HCT116 (cell line): ENCODE measurements at regions not wholly inside any gene's neighbourhood (a gene's known extent, or its start where the extent isn't known, plus 50 kb on each side); places are given as distances from the start of the nearest gene placed in this dataset.

Source experiments
- ATAC-seq: fragments of 200-7000 bp; cut with Tn5 transposase; 2 replicates; pipeline ENCODE4 v1.9.1; 2020; ENCODE audit warnings: mild to moderate bottlenecking, moderate library complexity
- BruUV-seq: library from RNA; stranded (reverse); fragments of 400-500 nt; replicated peaks from 2 replicates; lab custom pipeline; 2021; lab: Mats Ljungman, UMichigan
- CTCF ChIA-PET: fragments of 300-600 bp; sonication (Branson Sonifier 250); formaldehyde crosslinking; loops from one replicate; lab custom pipeline; 2021; ENCODE audit warnings: antibody characterized with exemption; lab: Charles Lee
- POLR2A ChIA-PET: fragments of 300-600, 350-600 bp; sonication (Branson Sonifier 250); formaldehyde crosslinking; loops from one replicate; lab custom pipeline; 2021; ENCODE audit warnings: antibody characterized with exemption; lab: Charles Lee
- RAD21 ChIA-PET, 2 experiments: fragments of 300-600 bp; sonication (Branson Sonifier 250); formaldehyde crosslinking; loops; one replicate each; lab custom pipeline; 2023; ENCODE audit warnings: low total read pairs in 2 of 2; ENCODE audit not compliant: uncharacterized antibody in 2 of 2, unreplicated experiment in 2 of 2, low non-redundant PET in 1 of 2; lab: Charles Lee
- DNase-seq: peaks from one replicate; pipeline ENCODE4 v3.0.0-alpha.2; 2010; ENCODE audit warnings: low read depth, low spot score
- H2AFZ ChIP-seq: fragments of 200-600 bp; shearing (Covaris generic), sonication (generic); 2 replicates; pipeline ENCODE4 v1.6.1; 2017; ENCODE audit warnings: low read depth, mixed run types, mixed read lengths, antibody characterized with exemption, low read length; ENCODE audit not compliant: poor library complexity, severe bottlenecking
- H3K27ac ChIP-seq: 2 replicates; pipeline ENCODE4 v1.5.1; 2012; ENCODE audit warnings: low read depth, low read length
- H3K27me3 ChIP-seq: fragments of 200-600 bp; sonication (generic); 2 replicates; pipeline ENCODE4 v1.6.1; 2016; ENCODE audit warnings: mixed run types, low read length, mixed read lengths; ENCODE audit not compliant: insufficient read depth
- H3K36me3 ChIP-seq, 2 experiments: fragments of 200-500 bp in 1 of 2; fragments of 200-600 bp in 1 of 2; sonication (Bioruptor generic) in 1 of 2; sonication (generic) in 1 of 2; 2 replicates each; pipeline versions ENCODE4 v1.5.1 to v1.6.1; 2014 to 2016; ENCODE audit warnings: low read length in 2 of 2, inconsistent platforms in 1 of 2, mixed read lengths in 1 of 2, mixed run types in 1 of 2; ENCODE audit not compliant: insufficient read depth in 2 of 2, control insufficient read depth in 1 of 2
- H3K4me1 ChIP-seq, 2 experiments: fragments of 200-600 bp in 1 of 2; sonication (generic) in 1 of 2; 2 replicates each; pipeline versions ENCODE4 v1.5.1 to v1.6.1; 2012 to 2017; ENCODE audit warnings: low read length in 2 of 2, inconsistent platforms in 1 of 2, mild to moderate bottlenecking in 1 of 2, mixed read lengths in 1 of 2, mixed run types in 1 of 2, moderate library complexity in 1 of 2; ENCODE audit not compliant: insufficient read depth in 2 of 2, control insufficient read depth in 1 of 2
- H3K4me2 ChIP-seq: fragments of 200-600 bp; sonication (generic); 2 replicates; pipeline ENCODE4 v1.6.1; 2017; ENCODE audit warnings: mixed run types, low read length, mixed read lengths
- H3K4me3 ChIP-seq, 2 experiments: fragments of 200-600 bp in 1 of 2; sonication (generic) in 1 of 2; replicated peaks in 1 of 2; 2 replicates each; pipeline ENCODE4 v1.5.1; 2011 to 2016; ENCODE audit warnings: low read length in 2 of 2, control low read depth in 1 of 2, low read depth in 1 of 2, mild to moderate bottlenecking in 1 of 2, mixed read lengths in 1 of 2, mixed run types in 1 of 2
- H3K79me2 ChIP-seq: fragments of 200-600 bp; sonication (generic); 2 replicates; pipeline ENCODE4 v1.6.1; 2017; ENCODE audit warnings: mild to moderate bottlenecking, mixed run types, low read length, moderate library complexity, mixed read lengths; ENCODE audit not compliant: insufficient read depth
- H3K9ac ChIP-seq: fragments of 200-600 bp; sonication (generic); 2 replicates; pipeline ENCODE4 v1.6.1; 2016; ENCODE audit warnings: low read length, mixed read lengths
- H3K9me2 ChIP-seq: fragments of 200-600 bp; sonication (generic), shearing (Covaris generic); 2 replicates; pipeline ENCODE4 v1.6.1; 2017; ENCODE audit warnings: mixed run types, mild to moderate bottlenecking, moderate library complexity; ENCODE audit not compliant: insufficient read depth
- H3K9me3 ChIP-seq, 2 experiments: fragments of 200-500 bp in 1 of 2; fragments of 200-600 bp in 1 of 2; sonication (Bioruptor generic) in 1 of 2; sonication (generic) in 1 of 2; 2 replicates each; pipeline ENCODE4 v1.6.1; 2014 to 2017; ENCODE audit warnings: low read length in 2 of 2, mixed read lengths in 2 of 2, inconsistent platforms in 1 of 2, low read depth in 1 of 2, mild to moderate bottlenecking in 1 of 2, mixed run types in 1 of 2, moderate library complexity in 1 of 2; ENCODE audit not compliant: control insufficient read depth in 1 of 2, insufficient read depth in 1 of 2
- H4K20me1 ChIP-seq: fragments of 200-600 bp; sonication (generic), shearing (Covaris generic); 2 replicates; pipeline ENCODE4 v1.6.1; 2017; ENCODE audit warnings: mixed run types, mild to moderate bottlenecking, moderate library complexity; ENCODE audit not compliant: insufficient read depth
- CBX3 ChIP-seq: IDR thresholded peaks from 2 replicates; pipeline ENCODE4 v1.6.1; 2012; ENCODE audit warnings: low read depth
- CTCF ChIP-seq, 3 experiments: fragments of 200-600 bp in 1 of 3; sonication (generic) in 1 of 3; IDR thresholded peaks in 2 of 3; conservative IDR thresholded peaks in 1 of 3; 2 replicates each; pipeline ENCODE4 v1.5.1; 2012 to 2017; ENCODE audit warnings: low read depth in 2 of 3, low read length in 2 of 3, antibody characterized with exemption in 1 of 3, borderline replicate concordance in 1 of 3, control low read depth in 1 of 3, mild to moderate bottlenecking in 1 of 3, mixed read lengths in 1 of 3, mixed run types in 1 of 3, moderate library complexity in 1 of 3; ENCODE audit not compliant: insufficient read depth in 1 of 3
- EGR1 ChIP-seq: IDR thresholded peaks from 2 replicates; pipeline ENCODE4 v1.6.1; 2012; ENCODE audit warnings: low read depth
- EZH2 ChIP-seq: fragments of 200-600 bp; sonication (generic); IDR thresholded peaks from 2 replicates; pipeline ENCODE4 v1.6.1; 2017; ENCODE audit warnings: antibody characterized with exemption, mixed run types
- JUND ChIP-seq: IDR thresholded peaks from 2 replicates; pipeline ENCODE4 v1.6.1; 2012
- RAD21 ChIP-seq: IDR thresholded peaks from 2 replicates; pipeline ENCODE4 v1.6.1; 2012; ENCODE audit warnings: low read depth, mild to moderate bottlenecking
- SIN3A ChIP-seq: IDR thresholded peaks from 2 replicates; pipeline ENCODE4 v1.6.1; 2012; ENCODE audit warnings: low read depth
- TCF7L2 ChIP-seq: IDR thresholded peaks from 2 replicates; pipeline ENCODE4 v1.7.0; 2011; ENCODE audit warnings: borderline replicate concordance, inconsistent platforms; ENCODE audit not compliant: insufficient read depth, insufficient read length; ENCODE audit errors: extremely low read depth
- ZBTB33 ChIP-seq: IDR thresholded peaks from 2 replicates; pipeline ENCODE4 v1.6.1; 2011; ENCODE audit warnings: mild to moderate bottlenecking, low read length, moderate library complexity; ENCODE audit not compliant: insufficient replicate concordance; ENCODE audit errors: extremely low read depth
- ZFX ChIP-seq: fragments of 450-650 bp; IDR thresholded peaks from 2 replicates; pipeline ENCODE4 v1.6.1; 2017
- intact Hi-C: fragments of 100-400 bp; cut with micrococcal nuclease; formaldehyde crosslinking; loops from 2 replicates; pipeline ENCODE4 v1.10.0; 2022

DNA sequence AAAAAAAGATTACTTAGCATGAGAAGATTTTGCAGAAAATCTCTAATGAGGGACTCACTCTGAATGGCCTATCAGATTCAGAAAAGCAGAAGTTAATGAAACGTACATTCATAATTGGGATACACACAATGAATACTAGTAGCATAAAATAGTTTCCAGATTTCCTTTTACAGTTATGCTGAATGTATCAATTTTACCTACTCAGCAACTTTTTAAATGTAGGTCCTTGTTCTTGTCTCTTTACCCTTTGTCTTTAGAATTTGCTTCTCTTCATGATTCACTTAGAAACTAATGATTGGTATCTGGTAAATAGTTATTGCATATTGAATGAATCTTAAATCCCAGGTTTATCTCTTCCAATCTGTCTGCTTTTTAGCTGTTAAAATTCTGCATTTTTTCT, 458.8 kb downstream of the DSC3 start:
- BruUV-seq = no TSS peak
- Histone ChIP-seq H3K27me3 (no peaks in the 10 kb centered on the region), H3K4me1 (no peaks in the 10 kb centered on the region), H3K9me3 (no peaks in the 10 kb centered on the region), H3K79me2 (no peaks in the 10 kb centered on the region), H3K4me2 (no peak overlapping the region), H4K20me1 (no peaks in the 10 kb centered on the region), H3K4me3 (no peak overlapping the region), H3K36me3 (no peaks in the 10 kb centered on the region), H2AFZ (no peak overlapping the region), H3K9ac (no peak overlapping the region), H3K27ac (no peak overlapping the region), H3K9me2 (no peaks in the 10 kb centered on the region)
- intact Hi-C loops = loop anchor here (10.0 kb wide), 1 partner anchor 59 kb away; no protein-coding TSS in a partner anchor
- CTCF ChIA-PET = no interaction called here
- ATAC-seq (no peak), DNase-seq (no peak)
- RAD21 ChIA-PET = no interaction called here
- TF ChIP-seq CBX3 = no peak
- POLR2A ChIA-PET = no interaction called here

- H3K9me2 ChIP-seq = no peaks in the 10 kb centered on the region
- no peak overlapping the region for H3K4me3 ChIP-seq
- no peaks in the 10 kb centered on the region for H3K36me3 ChIP-seq
- DNase-seq (no peak), ATAC-seq (no peak)
- intact Hi-C loops = loop anchor here (10.0 kb wide), 1 partner anchor 57 kb away; no protein-coding TSS in a partner anchor
- H4K20me1 ChIP-seq = no peaks in the 10 kb centered on the region
- no peak for TF ChIP-seq EGR1
- no peak for TF ChIP-seq ZBTB33
- no peak for TF ChIP-seq ZFX
- TF ChIP-seq EZH2 = no peak
- TF ChIP-seq JUND = no peak
- no peak for TF ChIP-seq RAD21
- no peak for TF ChIP-seq CBX3
- TF ChIP-seq TCF7L2 = no peak
- no peak for TF ChIP-seq SIN3A
- TF ChIP-seq CTCF (IDR thresholded peaks at IDR 0.05 in 2 of 3, conservative IDR thresholded peaks at IDR 0.05 in 1 of 3; ENCODE audit: borderline replicate concordance in 1 of 3, insufficient read depth in 1 of 3, low read depth in 2 of 3, low read length in 2 of 3) = no peak
- no peak overlapping the region for H3K4me2 ChIP-seq
- no TSS peak for BruUV-seq
- no peaks in the 10 kb centered on the region for H3K79me2 ChIP-seq
- no peak overlapping the region for H2AFZ ChIP-seq
- H3K4me1 ChIP-seq = no peaks in the 10 kb centered on the region
- RAD21 ChIA-PET = no interaction called here
- CTCF ChIA-PET = no interaction called here
- H3K27ac ChIP-seq = no peak overlapping the region
- H3K27me3 ChIP-seq = no peaks in the 10 kb centered on the region
- POLR2A ChIA-PET = no interaction called here
- H3K9me3 ChIP-seq = no peaks in the 10 kb centered on the region
- H3K9ac ChIP-seq = no peak overlapping the region
Observed at GRCh38 chr18:30582078-30582477, 460.5 kb downstream of the DSC3 start.
